Stimulated activated CD4-positive, alpha-beta T cell treated with anti-CD3 and anti-CD28 coated beads, TNF-alpha, amount 100 ng/mL, for 48 hours (primary cell): ENCODE measurements at regions not wholly inside any gene's neighbourhood (a gene's known extent, or its start where the extent isn't known, plus 50 kb on each side); places are given as distances from the start of the nearest gene placed in this dataset.
"Not testable (repeated sequence)": the region's sequence is repeated elsewhere in the genome, so short reads cannot be mapped to it uniquely, and the experiment has no call there.

Experiments used
- DNase-seq, 3 donors: peaks; one replicate each; pipeline ENCODE4 v3.0.0-alpha.2; 2020; ENCODE audit warnings: low read depth in 3 of 3

- no peak for DNase-seq
Observed at GRCh38 chr5:124030043-124030491, 518.1 kb downstream of the CSNK1G3 start.

- DNase-seq, result no peak
Observed at GRCh38 chr5:124027441-124027840, 515.5 kb downstream of the CSNK1G3 start.

GRCh38 chr5:124025306-124025845 is 513.4 kb downstream of the CSNK1G3 start:
- DNase-seq, result no peak

- no peak for DNase-seq
Observed at GRCh38 chr5:124022966-124023365, 511.0 kb downstream of the CSNK1G3 start.

- no peak for DNase-seq
Observed at GRCh38 chr5:124021776-124022175, 509.8 kb downstream of the CSNK1G3 start.

GRCh38 chr5:124021066-124021641 is 509.2 kb downstream of the CSNK1G3 start:
- no peak for DNase-seq

GRCh38 chr5:124017321-124017720 is 505.3 kb downstream of the CSNK1G3 start:
- not testable (repeated sequence) for DNase-seq

- DNase-seq, result no peak
Observed at GRCh38 chr5:124007675-124008398, 495.9 kb downstream of the CSNK1G3 start.

GRCh38 chr5:124001036-124001615 is 489.1 kb downstream of the CSNK1G3 start:
- no peak for DNase-seq

- DNase-seq, result no peak
Observed at GRCh38 chr5:124000538-124000937, 488.6 kb downstream of the CSNK1G3 start.

- DNase-seq, result no peak
Observed at GRCh38 chr5:123997462-123998215, 485.7 kb downstream of the CSNK1G3 start.

- DNase-seq, result no peak
Observed at GRCh38 chr5:123997064-123997461, 485.1 kb downstream of the CSNK1G3 start.

- no peak for DNase-seq
Observed at GRCh38 chr5:123992641-123993040, 480.7 kb downstream of the CSNK1G3 start.

- no peak for DNase-seq
Observed at GRCh38 chr5:123987956-123988355, 476.0 kb downstream of the CSNK1G3 start.

GRCh38 chr5:123976379-123977033 is 464.5 kb downstream of the CSNK1G3 start:
- DNase-seq, result no peak

GRCh38 chr5:123975521-123975920 is 463.5 kb downstream of the CSNK1G3 start:
- not testable (repeated sequence) for DNase-seq

GRCh38 chr5:123966781-123967180 is 454.8 kb downstream of the CSNK1G3 start:
- no peak for DNase-seq

GRCh38 chr5:123965626-123966025 is 453.6 kb downstream of the CSNK1G3 start:
- no peak for DNase-seq

GRCh38 chr5:123964884-123965283 is 452.9 kb downstream of the CSNK1G3 start:
- no peak for DNase-seq

- no peak for DNase-seq
Observed at GRCh38 chr5:123960526-123960925, 448.5 kb downstream of the CSNK1G3 start.

GRCh38 chr5:123951582-123951977 is 439.6 kb downstream of the CSNK1G3 start:
- DNase-seq, result no peak
